ENCODE measurements at regions not wholly inside any gene's neighbourhood (a gene's known extent, or its start where the extent isn't known, plus 50 kb on each side); places are given as distances from the start of the nearest gene placed in this dataset.
"Not testable (repeated sequence)": the region's sequence is repeated elsewhere in the genome, so short reads cannot be mapped to it uniquely, and the experiment has no call there.

GRCh38 chr5:62960781-62961180 lies 382.2 kb downstream of the LRRC70 start:
- no peak for DNase-seq

- DNase-seq = no peak
These were observed 378.0 kb downstream of the LRRC70 start for GRCh38 chr5:62956597-62956996.

GRCh38 chr5:62954578-62954977 lies 376.0 kb downstream of the LRRC70 start:
- no peak for DNase-seq

- DNase-seq = peak in 1 of 2 experiments; percentile 7
These were observed 369.7 kb downstream of the LRRC70 start for GRCh38 chr5:62948301-62948700.

GRCh38 chr5:62942384-62942783 lies 363.8 kb downstream of the LRRC70 start:
- no peak for DNase-seq

- DNase-seq = peak; percentile 30 to 35
These were observed 360.3 kb downstream of the LRRC70 start for GRCh38 chr5:62938927-62939326.

GRCh38 chr5:62937661-62938558 lies 359.3 kb downstream of the LRRC70 start:
- no peak for DNase-seq

- DNase-seq = no peak
These were observed 357.0 kb downstream of the LRRC70 start for GRCh38 chr5:62935660-62936059.

GRCh38 chr5:62934319-62934718 lies 355.7 kb downstream of the LRRC70 start:
- no peak for DNase-seq

- no peak for DNase-seq
These were observed 354.6 kb downstream of the LRRC70 start for GRCh38 chr5:62933261-62933660.

- DNase-seq = no peak
These were observed 352.7 kb downstream of the LRRC70 start for GRCh38 chr5:62931153-62931950.

- no peak for DNase-seq
These were observed 343.6 kb downstream of the LRRC70 start for GRCh38 chr5:62922191-62922590.

- no peak for DNase-seq
These were observed 342.2 kb downstream of the LRRC70 start for GRCh38 chr5:62920856-62921255.

- no peak for DNase-seq
These were observed 330.7 kb downstream of the LRRC70 start for GRCh38 chr5:62909326-62909725.

GRCh38 chr5:62902126-62902525 lies 323.5 kb downstream of the LRRC70 start:
- DNase-seq = no peak

GRCh38 chr5:62900976-62901375 lies 322.4 kb downstream of the LRRC70 start:
- no peak for DNase-seq

GRCh38 chr5:62896121-62896893 lies 317.7 kb downstream of the LRRC70 start:
- DNase-seq = no peak

GRCh38 chr5:62886603-62887315 lies 308.1 kb downstream of the LRRC70 start:
- DNase-seq = no peak

- not testable (repeated sequence) for DNase-seq
These were observed 258.7 kb downstream of the LRRC70 start for GRCh38 chr5:62837330-62837729.

- DNase-seq = no peak
These were observed 251.0 kb downstream of the LRRC70 start for GRCh38 chr5:62829604-62829986.

GRCh38 chr5:62828742-62829603 lies 250.4 kb downstream of the LRRC70 start:
- no peak for DNase-seq
